Mononuclear cell (primary cell): ENCODE measurements at regions not wholly inside any gene's neighbourhood (a gene's known extent, or its start where the extent isn't known, plus 50 kb on each side); places are given as distances from the start of the nearest gene placed in this dataset.
"Not testable (repeated sequence)": the region's sequence is repeated elsewhere in the genome, so short reads cannot be mapped to it uniquely, and the experiment has no call there.

ENCODE experiments used
- H3K27me3 ChIP-seq: 2 replicates; pipeline ENCODE4 v1.6.0; 2011; ENCODE audit warnings: low read length, control low read depth; ENCODE audit not compliant: insufficient read depth
- H3K4me1 ChIP-seq: 2 replicates; pipeline ENCODE4 v1.5.1; 2011; ENCODE audit warnings: mild to moderate bottlenecking, low read length, control low read depth; ENCODE audit not compliant: insufficient read depth
- H3K4me3 ChIP-seq: 2 replicates; pipeline ENCODE4 v1.5.1; 2011; ENCODE audit warnings: mild to moderate bottlenecking, low read length, moderate library complexity
- H3K9me3 ChIP-seq: 2 replicates; pipeline ENCODE4 v1.5.1; 2011; ENCODE audit warnings: low read depth, mild to moderate bottlenecking, control low read depth, low read length

DNA sequence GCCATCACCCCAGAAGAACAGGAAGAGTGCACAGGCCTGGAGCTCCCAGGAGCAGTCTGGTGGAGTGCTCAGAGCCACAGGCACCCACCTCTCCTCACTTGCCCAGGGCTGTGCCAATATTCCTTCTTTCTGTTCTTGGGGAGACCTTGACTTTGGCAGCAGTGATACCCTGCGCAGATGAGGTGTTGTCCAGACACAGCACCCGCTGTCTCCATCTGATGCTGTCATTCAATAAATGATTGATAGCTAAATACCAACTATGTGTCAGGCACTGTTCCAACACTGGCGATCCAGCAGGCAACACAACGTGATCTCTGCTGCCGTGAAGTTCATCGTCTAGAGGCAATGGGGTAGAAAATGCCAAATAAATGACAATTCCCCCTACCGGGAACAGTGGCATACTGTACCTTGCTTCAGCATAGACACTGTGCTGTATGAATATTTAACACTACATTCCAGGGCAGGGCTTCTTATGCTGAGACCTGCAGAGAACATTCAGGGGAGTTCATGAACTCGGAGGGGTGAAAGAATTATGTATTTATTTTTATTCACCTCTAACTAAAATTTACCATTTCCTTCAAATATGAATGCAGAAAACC, 320.5 kb upstream of the NCKAP5 start:
- no peaks in the 10 kb centered on the region for H3K9me3 ChIP-seq
- no peaks in the 10 kb centered on the region for H3K4me1 ChIP-seq

GRCh38 chr2:133892352-133892913, 324.2 kb upstream of the NCKAP5 start:
- Histone ChIP-seq H3K4me1 (no peaks in the 10 kb centered on the region), H3K4me3 (no peak overlapping the region), H3K9me3 (no peaks in the 10 kb centered on the region), H3K27me3 (no peaks in the 10 kb centered on the region)

More for the DNA sequence above, 320.5 kb upstream of the NCKAP5 start:
- no peak overlapping the region for H3K4me3 ChIP-seq
- H3K27me3 ChIP-seq, result no peaks in the 10 kb centered on the region

DNA sequence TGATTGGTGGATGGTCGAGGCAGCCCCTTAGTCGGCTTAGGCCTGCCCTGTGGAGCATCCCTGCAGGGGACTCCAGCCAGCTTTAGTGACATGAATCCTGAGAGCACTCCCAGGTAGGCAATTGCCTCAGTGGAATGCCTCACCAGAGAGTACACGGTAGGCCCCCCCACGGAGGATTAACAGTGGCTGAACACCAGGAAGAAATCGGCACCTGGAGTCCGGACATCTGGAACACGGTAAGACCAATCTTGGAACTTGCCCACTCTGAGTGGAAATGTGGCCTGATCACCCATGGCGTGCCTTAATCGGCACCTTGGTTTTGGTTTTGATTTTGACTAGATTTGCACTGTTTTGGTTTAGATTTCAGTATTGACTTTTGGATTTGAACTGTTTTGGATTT, 326.2 kb upstream of the NCKAP5 start:
- Histone ChIP-seq H3K4me3 (no peak overlapping the region), H3K4me1 (no peaks in the 10 kb centered on the region), H3K27me3 (no peaks in the 10 kb centered on the region), H3K9me3 (no peaks in the 10 kb centered on the region)

- H3K9me3 ChIP-seq, H3K27me3 ChIP-seq, H3K4me1 ChIP-seq, H3K4me3 ChIP-seq: not testable (repeated sequence)
Observed at GRCh38 chr2:133897838-133898237, 329.6 kb upstream of the NCKAP5 start.

DNA sequence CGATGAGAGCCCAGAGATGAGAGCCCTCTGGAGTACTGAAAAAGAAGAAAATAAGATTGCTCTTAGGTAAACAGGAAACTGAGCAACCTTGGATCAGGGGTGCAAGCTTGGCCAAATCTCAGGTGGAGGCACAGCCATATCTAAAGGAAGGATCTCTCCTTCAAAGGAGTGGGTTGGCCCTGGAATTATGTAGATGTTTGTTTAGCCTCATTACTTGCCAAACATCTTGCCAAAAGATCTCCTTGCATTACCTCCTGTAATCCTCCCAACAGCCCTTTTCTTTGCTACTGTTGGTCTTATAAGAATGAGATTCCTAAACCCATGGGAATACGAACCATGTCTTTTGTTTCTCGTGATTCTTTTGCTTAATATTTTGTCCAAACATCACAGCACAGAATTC, 332.6 kb upstream of the NCKAP5 start:
- H3K9me3 ChIP-seq, result no peaks in the 10 kb centered on the region
- H3K27me3 ChIP-seq, result no peaks in the 10 kb centered on the region
- no peaks in the 10 kb centered on the region for H3K4me1 ChIP-seq
- H3K4me3 ChIP-seq, result no peak overlapping the region

DNA sequence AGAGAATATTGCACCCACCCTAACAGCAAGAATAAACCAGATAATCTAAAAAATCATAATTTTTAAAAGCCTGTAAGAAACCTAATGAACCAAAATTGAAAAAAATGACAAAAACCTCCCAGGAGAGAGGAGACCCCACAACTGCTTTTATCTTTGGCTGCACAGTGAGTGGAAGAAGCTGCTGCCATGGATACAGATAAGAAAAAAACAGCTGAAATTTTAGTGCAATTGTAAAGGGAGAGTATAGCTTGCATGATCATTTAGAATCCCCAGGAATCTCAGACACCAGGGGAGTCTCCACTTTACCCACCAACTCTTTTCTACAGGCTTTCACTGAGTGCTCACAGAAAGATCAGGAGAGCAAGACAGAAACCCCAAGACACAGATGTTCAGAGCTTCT, 338.1 kb upstream of the NCKAP5 start:
- no peaks in the 10 kb centered on the region for H3K4me1 ChIP-seq
- no peaks in the 10 kb centered on the region for H3K27me3 ChIP-seq
- no peaks in the 10 kb centered on the region for H3K9me3 ChIP-seq
- H3K4me3 ChIP-seq, result no peak overlapping the region

- Histone ChIP-seq H3K9me3 (no peaks in the 10 kb centered on the region), H3K27me3 (no peaks in the 10 kb centered on the region), H3K4me3 (no peak overlapping the region), H3K4me1 (no peaks in the 10 kb centered on the region)
Observed at GRCh38 chr2:133906926-133907325, 338.7 kb upstream of the NCKAP5 start.

DNA sequence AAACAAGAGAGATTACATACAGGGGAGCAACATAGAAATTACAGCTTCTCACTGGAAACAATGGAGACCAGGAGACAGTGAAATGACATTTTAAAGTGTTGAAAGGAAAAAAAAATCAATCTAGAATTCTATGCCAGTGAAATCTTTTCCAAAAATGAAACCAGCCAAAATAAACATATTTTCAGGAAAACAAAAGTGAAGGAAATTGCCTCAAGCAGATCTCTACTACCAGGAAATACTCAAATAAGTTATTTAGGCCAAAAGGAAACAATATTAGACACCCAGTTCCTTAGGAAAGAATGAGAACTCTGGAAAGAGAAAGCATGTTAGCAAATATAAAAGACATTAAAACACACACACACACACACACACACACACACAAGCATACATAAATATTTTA, 339.9 kb upstream of the NCKAP5 start:
- no peak overlapping the region for H3K4me3 ChIP-seq
- H3K4me1 ChIP-seq, result no peaks in the 10 kb centered on the region
- H3K27me3 ChIP-seq, result no peaks in the 10 kb centered on the region
- no peaks in the 10 kb centered on the region for H3K9me3 ChIP-seq

GRCh38 chr2:133918141-133918540, 335.7 kb upstream of the MGAT5 start:
- no peaks in the 10 kb centered on the region for H3K27me3 ChIP-seq
- H3K9me3 ChIP-seq, result no peaks in the 10 kb centered on the region
- no peak overlapping the region for H3K4me3 ChIP-seq
- no peaks in the 10 kb centered on the region for H3K4me1 ChIP-seq

DNA sequence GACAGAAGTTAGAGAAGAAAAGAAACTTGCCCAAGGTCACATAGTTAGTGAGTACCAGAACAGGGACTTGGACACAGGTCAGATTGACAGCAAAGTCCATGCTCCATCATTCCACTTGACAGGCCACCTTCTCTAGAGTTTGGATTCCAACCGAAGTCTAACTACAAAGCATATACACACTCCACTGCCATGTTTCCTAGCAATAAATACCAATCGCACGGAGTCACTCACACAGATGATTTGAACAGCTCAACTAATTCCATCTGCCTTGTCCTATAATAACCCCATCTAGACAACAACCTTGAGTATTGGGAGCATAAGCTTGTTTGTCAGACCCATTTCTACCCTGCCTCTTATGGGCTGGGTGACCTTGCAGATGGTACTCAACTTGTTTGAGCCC, 334.6 kb upstream of the MGAT5 start:
- no peaks in the 10 kb centered on the region for H3K4me1 ChIP-seq
- H3K9me3 ChIP-seq, result no peaks in the 10 kb centered on the region
- no peaks in the 10 kb centered on the region for H3K27me3 ChIP-seq
- H3K4me3 ChIP-seq, result no peak overlapping the region

- H3K4me3 ChIP-seq, result no peak overlapping the region
- H3K4me1 ChIP-seq, result no peaks in the 10 kb centered on the region
- no peaks in the 10 kb centered on the region for H3K27me3 ChIP-seq
- no peaks in the 10 kb centered on the region for H3K9me3 ChIP-seq
Observed at GRCh38 chr2:133927894-133928293, 326.0 kb upstream of the MGAT5 start.

DNA sequence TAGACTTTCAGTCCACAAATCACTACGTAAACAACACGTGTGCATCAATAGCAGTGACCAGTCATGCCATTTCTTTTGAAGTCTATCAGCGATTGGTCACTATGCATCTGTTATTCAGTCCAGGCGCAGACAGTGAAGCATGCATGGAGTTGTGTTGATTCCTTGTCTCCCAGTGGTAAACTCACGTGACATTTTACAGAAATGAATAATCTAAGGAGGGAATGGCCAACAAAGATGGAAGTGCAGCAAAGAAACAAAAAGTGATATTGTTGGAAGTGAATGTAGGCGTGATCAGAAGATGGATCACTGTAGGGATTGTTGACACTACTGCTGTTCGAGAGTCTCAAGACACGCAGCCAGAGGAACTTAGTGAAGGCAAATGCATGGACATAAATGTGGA, 317.8 kb upstream of the MGAT5 start:
- Histone ChIP-seq H3K27me3 (peaks cover 3% of the 10 kb centered on the region), H3K4me1 (no peaks in the 10 kb centered on the region), H3K9me3 (no peaks in the 10 kb centered on the region), H3K4me3 (no peak overlapping the region)

DNA sequence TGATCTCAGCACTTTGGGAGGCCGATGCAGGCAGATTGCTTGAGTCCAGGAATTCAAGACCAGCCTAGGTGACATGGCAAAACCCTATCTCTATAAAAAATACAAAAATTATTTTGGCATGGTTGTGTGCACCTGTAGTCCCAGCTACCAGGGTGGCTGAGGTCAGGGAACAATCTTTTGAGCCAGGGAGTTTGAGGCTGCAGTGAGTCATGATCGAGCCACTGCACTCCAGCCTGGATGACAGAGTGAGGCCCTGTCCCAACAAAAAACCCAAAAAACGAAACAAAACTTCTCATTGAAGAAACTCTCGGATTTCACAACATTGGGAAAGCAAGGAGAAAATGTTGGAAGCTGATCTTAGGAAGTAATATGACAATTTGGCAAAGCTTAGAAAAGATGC, 317.3 kb upstream of the MGAT5 start:
- Histone ChIP-seq H3K27me3 (peaks cover 3% of the 10 kb centered on the region), H3K4me3 (no peak overlapping the region), H3K4me1 (no peaks in the 10 kb centered on the region), H3K9me3 (no peaks in the 10 kb centered on the region)

DNA sequence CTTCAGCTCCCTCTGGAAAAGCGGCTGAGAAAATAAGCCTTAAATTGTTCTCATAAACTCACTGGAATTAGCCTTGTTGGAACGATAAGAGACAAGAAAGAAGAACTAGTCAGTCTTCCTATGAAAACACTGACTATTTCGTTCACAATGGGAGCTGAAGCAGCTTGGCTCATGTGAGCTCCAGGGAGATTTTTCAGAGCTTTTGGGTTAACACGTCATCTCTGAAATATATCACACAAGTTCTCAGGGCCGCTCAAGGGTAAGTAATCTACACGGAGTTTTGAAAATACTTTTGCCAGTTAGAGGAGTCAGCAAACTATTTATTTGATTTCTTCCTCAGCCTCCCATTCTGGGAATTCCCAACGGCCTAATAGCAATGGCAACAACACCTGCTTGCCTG, 316.2 kb upstream of the MGAT5 start:
- peaks cover 3% of the 10 kb centered on the region for H3K27me3 ChIP-seq
- no peaks in the 10 kb centered on the region for H3K9me3 ChIP-seq
- no peaks in the 10 kb centered on the region for H3K4me1 ChIP-seq
- no peak overlapping the region for H3K4me3 ChIP-seq

- no peaks in the 10 kb centered on the region for H3K4me1 ChIP-seq
- no peaks in the 10 kb centered on the region for H3K9me3 ChIP-seq
- H3K27me3 ChIP-seq, result peaks cover 3% of the 10 kb centered on the region
- no peak overlapping the region for H3K4me3 ChIP-seq
Observed at GRCh38 chr2:133940134-133940533, 313.7 kb upstream of the MGAT5 start.

GRCh38 chr2:133941666-133942065, 312.2 kb upstream of the MGAT5 start:
- no peaks in the 10 kb centered on the region for H3K27me3 ChIP-seq
- no peak overlapping the region for H3K4me3 ChIP-seq
- no peaks in the 10 kb centered on the region for H3K9me3 ChIP-seq
- H3K4me1 ChIP-seq, result no peaks in the 10 kb centered on the region
